Activated naive CD4-positive, alpha-beta T cell (primary cell): ENCODE measurements at regions not wholly inside any gene's neighbourhood (a gene's known extent, or its start where the extent isn't known, plus 50 kb on each side); places are given as distances from the start of the nearest gene placed in this dataset.
"Not testable (repeated sequence)": the region's sequence is repeated elsewhere in the genome, so short reads cannot be mapped to it uniquely, and the experiment has no call there.

Source experiments
- DNase-seq, 4 experiments: peaks; one replicate each; lab custom pipeline; 2025; lab: John Stamatoyannopoulos, UW

DNA sequence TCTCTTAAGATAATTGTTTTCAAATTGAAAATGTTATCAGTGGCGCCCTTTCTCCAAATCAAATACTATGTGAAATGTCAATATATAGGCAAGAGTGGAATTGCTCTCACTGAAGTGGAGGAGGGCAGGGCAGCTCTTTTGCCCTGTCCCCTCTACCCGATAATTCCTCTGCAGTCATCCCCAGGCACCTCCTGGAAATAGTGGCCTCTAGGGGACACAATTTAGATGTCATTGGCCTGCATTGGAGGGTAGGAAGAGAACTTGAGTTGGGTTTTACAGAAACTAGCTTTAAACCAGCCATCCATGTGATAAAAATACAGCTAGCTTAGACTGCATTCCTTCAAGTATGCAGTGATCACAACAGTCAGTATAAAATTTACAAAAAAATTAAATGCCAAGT is 288.9 kb downstream of the EDEM1 start:
- no peak for DNase-seq

DNA sequence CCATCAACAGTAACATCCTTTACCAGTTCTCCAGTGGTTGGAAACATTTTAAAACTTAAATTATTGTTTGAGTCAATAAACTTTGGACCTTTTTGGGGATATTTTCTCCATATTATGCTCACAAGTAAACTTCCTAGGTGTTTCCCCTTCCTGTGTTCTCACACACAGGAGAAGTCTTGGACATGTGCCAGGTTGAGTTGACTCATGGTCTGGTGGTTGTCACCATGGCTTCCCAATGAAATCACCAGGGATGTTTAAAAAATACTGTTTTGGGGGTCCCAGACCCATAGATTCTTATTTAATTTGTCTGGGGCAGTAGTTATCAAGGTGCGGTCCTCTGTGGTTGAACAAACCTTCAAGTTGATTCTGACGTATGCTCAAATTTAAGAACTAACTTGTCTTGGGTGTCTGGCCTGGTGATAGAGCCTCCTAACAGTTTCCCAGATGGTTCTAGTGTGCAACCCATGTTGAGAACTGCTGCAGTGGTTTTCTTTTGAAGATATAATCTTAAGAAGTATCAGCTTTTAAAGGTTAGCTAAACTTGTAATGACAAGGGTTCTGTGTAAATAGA is 291.8 kb downstream of the EDEM1 start:
- DNase-seq = no peak

DNA sequence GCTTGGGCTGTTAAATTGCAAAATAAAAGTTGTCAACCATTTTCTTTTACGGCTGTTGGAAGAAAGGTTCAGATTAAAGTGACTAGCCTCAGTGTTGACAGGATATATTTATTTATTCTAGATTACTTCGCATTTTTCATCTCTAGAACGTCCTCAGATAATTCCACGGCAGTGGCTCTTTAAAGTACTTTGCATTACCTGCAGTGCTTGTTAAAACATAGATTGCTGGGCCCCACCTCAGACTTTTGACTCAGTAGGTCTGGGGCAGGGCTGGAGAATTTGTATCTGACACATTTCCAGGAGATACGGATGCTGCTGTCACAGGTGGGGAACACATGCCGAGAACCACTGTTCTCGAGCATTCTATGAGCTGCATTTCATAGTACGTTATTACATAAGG is 292.7 kb downstream of the EDEM1 start:
- DNase-seq = no peak

DNA sequence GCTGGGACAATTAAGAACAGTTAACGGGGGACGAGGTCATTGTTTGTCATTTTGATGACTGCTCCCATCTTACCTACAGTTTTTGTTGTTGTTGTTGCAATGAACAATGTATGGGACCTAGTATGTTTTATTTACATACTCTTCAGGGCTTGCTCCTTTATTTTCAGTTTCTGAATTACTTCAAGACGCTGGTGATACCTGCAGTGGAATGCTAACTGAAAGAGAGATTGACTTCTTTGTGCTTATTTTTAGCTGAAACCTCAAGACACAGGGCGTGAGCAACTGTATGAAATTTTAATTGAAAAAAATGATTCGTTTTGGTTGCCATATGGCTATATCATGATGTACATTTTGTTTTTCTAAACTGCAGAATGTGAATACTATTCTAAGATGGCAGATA is 297.9 kb downstream of the EDEM1 start:
- no peak for DNase-seq

DNA sequence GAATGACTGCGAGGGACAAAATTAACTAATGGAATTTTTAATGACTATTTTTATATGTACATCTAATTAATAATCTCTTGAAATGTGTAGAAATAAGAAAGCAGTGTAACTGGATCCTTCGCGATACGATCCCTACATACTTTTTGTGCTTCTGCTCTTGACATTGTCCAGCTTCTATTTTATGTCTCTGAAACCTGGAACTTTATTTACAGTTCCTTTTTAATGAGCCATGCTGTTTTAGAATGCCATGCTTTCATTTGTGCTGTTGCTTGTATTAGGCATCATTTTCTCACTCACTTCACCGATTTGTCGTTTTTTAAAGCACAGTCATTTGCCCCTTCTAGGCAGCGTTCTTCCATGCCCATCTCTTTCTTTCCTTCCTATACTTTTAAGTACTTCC is 301.3 kb downstream of the EDEM1 start:
- no peak for DNase-seq

DNA sequence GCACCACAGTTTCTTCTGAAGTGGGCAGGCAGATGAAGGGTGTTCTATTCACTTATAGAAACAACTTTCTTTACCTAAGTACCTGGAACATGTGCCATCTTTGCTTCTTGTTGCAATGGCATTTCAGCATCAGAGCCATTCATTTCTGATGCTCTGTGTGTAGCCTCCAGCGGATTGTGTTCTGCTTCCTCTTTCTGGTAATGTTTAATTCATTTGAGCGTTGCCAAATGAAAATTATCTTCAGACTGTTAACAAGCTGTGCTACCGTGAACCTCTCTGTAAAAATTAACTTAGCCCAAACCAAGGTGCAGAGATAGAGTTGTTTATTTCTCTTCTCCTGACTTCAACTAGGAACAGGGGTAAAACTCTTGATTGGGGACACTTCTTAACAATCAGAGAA is 302.0 kb downstream of the EDEM1 start:
- DNase-seq = no peak

DNA sequence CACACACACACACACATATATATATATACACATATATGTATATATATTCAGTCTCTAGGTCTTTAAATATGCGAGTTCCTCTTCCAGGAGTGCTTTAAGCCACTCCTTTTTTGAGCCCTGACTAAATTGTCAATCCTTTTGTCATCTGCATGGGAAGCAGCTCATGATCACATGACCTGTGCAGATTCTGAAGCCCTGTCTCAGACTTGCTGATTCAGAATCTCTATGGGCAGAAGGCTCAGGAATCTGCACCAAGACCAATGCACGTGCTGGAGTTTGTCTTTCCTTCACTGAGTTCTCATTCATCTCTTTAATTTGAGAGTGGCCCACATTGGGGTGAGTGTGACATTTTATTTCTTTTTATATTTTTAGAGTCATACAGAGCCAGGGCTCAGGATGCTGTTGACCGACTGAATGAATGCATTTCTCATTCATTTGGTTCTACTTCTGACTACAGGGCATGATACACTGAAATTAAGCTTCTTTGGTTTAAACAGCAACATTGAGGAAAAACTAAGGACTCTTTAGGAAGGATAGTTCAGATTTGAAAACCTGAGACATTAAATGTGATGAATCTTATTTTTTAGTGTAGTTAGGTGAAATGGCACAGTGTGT is 307.5 kb downstream of the EDEM1 start:
- no peak for DNase-seq

DNA sequence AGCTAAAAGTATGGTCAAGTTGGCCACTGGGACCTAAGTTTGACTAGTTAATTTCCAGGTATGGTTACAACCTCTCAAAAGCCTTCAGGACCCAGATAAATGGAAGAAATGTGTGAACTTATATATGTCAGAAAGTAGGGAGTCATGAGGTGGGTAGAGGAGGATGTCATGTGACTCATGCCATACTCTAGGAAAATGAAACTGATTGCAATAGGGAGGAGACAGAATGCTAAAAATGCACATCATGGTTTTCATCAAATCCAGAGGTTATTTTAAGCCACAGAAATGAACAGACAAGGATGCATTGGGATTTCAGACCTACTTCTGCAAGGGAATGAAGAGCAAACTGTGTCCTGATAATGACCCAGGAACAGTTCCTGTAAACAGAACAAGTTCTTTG is 310.0 kb downstream of the EDEM1 start:
- DNase-seq = no peak

DNA sequence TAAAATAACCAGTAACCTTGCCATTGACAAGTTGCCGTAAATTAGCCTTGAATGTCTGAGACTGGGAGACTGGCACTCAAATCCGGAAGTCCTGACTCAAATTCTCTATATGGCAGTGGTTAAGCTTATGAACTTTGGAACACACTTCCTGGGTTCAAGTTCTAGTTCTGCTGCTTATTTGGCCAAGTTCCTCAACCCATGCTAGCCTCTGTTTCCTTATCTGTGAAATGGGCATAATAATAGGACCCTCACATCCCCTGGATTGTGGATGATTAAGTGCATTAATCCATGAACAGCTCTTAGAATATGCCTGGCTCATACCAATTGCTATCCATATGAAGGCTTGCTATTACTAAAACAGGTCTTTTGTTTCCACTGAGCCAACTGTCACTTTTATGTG is 311.5 kb downstream of the EDEM1 start:
- DNase-seq = no peak

DNA sequence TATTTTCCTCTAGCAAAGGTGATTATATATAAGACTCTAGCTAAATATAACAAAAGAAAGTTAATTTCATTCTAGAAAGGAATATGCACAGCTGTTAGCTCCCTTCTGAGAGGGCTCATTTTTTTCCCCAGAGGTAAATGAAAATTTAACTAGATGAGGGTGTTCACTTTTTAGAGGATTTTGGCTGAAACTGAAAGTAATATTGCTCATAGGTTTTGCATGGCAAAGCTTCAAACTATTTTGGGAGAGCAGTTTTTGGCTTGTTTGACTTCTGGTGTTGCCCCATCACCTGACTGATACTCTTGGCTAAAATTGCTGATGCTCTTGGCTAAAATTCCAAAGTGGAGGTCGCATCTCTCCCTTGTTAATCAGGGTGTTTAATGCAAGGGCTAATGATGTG is 311.9 kb downstream of the EDEM1 start:
- no peak for DNase-seq

DNA sequence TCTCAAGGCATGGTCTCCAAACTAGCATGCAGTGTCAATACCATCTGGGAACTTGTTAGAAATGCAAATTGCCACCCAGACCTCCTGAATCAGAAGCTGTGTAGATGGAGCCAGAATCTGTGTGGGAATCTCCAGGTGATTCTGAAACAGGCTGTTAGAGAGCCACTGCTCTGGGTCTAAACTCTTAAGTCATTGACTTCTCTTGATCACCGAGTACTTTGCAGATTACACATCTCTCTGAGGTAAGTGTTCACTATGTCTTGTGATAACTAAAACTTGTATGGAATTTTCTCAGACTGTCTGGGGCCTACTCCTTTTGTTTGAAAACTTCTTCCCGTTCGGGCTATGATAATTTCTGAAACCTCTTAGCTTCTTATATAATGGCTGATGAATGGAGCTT is 315.6 kb downstream of the EDEM1 start:
- DNase-seq = no peak

DNA sequence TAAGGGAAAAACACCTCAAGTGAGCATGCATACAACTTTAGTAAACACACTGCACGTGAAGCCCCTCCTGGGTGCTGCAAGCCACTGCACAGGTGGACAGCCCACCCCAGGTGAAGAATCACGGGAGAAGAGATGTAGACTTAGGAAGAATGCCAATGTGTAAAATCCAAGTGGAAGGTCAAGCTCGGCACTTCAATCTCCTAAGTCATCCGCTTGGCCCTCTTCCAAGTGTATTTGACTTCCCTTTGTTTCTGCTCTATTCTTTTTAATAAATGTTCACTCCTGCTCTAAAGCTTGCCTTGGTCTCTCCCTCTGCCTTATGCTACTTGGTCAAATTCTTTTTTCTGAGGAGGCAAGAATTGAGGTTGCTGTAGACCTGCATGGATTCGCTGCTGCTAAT is 316.6 kb downstream of the EDEM1 start:
- no peak for DNase-seq

DNA sequence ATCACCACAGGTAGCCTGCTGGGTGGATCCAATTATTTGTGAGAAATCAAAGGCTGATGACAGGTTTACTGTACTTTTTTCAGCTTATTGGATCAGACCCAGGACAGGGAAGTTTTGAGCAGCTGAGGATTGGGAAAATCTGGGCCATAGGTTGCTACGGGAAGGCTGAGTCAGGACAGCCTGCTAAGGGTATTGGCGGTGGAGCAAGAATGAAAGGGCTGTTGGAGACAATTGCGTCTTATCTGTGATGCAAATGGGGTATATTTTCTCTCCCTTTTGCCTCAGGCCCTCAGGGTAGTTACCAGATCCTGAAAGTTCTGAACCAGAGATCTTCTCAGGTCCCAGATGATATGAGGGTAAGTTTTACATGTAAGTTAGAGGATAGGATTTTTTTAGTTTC is 317.7 kb downstream of the EDEM1 start:
- DNase-seq = no peak

DNA sequence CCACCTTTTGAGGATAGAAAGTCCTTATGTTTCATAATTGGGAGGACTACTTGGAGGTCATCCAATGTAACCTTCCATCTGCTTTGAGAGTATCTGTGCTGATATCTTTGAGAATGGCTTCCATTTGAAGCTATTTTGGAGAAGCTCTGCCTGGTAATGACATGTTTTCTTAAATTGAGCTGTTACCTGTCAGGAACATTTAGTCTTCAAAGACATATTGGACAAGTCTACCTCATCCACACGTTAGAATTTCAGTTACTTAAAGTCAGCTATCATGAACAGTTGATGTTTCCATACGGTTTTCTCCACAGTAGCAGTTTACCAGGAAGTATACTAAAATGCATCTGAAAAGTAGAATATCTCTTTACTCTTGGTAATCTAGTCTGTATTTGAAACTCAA is 318.5 kb downstream of the EDEM1 start:
- DNase-seq = no peak

DNA sequence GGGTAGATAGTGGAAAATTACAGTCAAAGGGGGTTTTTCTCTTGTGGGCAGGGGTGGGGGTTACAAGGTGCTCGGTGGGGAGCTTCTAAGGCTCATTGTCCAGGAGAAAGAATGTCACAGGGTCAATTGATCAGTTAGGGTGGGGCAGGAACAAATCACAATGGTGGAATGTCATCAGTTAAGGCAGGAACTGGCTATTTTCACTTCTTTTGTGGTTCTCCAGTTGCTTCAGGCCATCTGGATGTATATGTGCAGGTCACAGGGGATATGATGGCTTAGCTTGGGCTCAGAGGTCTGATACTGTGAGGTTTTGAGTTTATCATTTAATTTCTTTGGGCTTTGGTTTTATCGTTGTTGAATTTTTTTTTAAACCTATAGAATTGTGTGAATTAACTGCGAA is 321.4 kb downstream of the EDEM1 start:
- DNase-seq = not testable (repeated sequence)

DNA sequence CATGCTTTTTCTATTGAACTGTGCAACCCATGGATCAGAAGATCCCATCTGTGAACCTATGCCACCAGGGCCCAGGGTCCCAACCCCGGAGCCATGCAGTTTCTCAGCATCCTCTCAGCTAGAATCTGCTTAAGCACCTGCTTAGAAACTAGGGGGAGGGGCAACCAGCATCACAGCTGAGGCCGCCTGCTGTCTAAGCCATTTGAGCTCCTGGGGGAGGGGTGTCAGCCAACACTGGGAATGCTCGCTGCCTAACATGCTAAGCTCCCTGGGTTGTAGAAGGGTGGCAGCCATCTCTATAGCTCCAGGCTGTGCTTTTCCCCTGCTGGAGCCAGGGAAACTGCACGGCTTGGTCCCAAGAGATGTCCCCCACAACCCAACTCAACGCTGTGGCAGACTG is 322.8 kb downstream of the EDEM1 start:
- DNase-seq = no peak

DNA sequence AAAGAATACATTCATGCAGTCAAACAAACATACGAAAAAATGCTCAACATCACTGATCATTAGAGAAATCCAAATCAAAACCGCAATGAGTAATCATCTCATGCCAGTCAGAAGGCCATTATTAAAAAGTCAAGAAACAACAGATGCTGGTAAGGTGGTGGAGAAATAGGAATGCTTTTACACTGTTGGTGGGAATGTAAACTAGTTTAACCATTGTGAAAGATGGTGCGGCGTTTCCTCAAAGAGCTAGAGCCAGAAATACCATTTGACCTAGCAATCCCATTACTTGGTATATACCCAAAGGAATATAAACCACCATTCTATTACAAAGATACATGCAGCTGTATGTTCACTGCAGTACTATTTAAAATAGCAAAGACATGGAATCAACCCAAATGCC is 330.4 kb downstream of the EDEM1 start:
- DNase-seq = no peak

DNA sequence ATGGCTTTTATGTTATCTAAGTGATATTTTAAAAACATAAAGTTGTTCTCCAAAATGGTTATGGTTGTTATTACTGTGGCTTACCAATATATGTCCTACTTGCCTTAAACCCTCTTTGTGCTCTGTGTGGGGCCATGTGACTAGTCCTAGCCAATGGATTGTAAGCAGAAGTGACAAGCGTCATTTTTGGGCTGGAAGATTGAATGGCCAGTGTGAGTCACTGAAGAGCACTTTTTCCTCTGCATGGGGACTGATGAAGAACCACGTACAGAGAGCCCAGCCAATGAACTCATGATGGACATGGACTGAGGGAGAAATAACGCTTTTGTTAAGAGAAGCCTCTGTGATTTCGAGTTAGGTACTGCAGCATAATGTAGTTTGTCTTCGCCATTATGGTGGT is 332.7 kb downstream of the EDEM1 start:
- DNase-seq = no peak

DNA sequence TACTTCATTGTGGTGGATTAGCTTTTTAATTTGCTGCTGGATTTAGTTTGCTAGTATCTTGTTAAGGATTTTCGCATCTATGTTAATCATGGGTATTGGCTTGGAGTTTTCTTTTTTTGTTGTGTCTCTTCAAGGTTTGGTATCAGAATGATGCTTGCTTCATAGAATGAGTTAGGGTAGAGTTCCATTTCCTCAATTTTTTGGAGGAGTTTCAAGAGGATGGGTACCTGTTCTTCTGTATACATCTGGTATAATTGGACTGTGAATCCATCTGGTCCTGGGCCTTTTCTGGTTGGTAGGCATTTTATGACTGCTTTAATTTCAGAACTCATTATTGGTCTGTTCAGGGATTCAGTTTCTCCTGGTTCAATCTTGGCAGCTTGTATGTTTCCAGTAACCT is 335.6 kb downstream of the EDEM1 start:
- DNase-seq = no peak

DNA sequence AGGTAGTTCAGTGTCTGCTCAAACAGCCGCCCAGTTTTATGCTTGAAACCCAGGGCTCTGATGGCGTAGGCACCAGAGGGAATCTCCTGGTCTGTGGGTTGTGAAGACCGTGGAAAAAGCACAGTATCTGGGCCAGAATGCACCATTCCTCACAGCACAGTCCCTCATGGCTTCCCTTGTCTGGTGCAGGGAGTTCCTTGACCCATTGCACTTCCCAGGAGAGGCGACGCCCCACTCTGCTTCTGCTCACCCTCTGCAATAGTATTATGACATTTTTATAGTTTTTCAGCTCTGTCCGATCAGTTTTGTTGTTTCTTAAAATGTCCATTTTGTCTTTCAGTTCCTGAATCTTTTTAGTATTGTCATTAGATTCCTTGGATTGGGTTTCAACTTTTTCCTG is 343.5 kb downstream of the EDEM1 start:
- no peak for DNase-seq

DNA sequence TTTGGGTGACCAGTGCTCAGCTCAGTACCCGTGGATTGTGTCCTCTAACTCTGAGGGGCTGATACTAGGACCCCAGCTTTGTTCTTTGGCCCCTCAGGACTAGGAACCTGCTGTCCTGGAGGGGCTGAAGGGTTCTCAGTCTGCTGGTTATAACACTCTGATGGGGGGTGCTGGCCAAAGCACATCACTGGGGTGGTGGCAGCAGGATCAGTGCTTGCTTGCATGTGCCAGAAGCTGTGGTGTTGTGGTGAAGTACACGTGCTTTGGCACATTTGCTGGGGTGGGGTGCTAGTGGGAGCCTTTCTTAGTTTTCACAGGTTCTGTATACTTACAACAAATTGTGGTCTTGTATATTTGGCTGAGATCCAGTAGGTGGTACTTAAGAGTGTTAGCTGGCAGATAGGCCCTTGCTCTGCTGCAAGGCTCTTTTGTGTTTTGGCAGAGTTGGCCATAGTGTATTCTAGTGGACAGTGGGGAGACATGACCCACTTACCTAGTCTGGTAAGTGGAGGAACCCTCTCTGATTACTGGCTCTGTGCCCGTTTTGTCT is 344.3 kb downstream of the EDEM1 start:
- DNase-seq = no peak

DNA sequence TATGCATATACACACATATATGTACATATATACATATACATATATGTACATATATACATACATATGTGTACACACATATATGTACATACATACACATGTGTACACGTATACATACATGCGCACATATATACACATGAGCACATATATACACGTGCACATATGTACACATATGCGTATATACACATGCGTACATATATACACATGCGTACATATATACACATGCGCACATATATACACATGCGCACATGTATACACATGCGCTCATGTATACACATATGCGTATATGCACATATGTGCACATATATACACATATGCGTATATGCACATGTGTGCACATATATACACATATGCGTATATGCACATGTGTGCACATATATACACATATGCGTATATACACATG is 353.0 kb downstream of the EDEM1 start:
- no peak for DNase-seq

DNA sequence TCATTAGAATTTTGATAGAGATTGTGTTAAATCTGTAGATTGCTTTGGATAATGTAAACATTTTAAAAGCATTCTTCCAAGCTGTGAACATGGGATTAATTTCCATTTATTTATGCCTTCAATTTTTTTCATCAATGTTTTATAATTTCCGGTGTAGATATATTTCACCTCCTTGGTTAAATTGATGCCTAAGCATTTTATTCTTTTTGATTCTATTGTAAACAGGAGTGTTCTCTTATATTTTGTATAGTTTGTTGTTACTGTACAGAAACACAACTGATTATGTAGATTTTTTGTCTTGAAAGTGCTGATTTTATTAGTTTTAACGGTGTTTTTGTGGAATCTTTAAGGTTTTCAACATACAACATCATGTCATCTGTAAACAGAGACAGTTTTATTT is 355.0 kb downstream of the EDEM1 start:
- no peak for DNase-seq

DNA sequence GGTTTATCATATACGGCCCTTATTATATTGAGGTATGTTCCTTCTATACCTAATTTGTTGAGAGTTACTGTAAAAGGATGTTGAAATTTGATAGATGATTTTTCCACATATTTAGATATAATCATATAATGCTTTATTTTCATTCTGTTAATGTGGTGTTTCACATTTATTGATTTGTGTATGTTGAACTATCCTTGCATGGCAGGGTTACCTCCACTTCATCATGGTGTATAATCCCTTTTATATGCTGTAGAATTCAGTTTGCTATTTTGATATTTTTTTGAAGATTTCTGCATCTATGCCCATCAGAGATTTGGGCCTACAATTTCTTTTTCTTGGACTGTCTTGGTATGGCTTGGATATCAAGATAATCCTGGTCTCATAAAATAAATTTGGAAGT is 355.5 kb downstream of the EDEM1 start:
- DNase-seq = no peak
